GM23338 (cell line): ENCODE measurements at regions not wholly inside any gene's neighbourhood (a gene's known extent, or its start where the extent isn't known, plus 50 kb on each side); places are given as distances from the start of the nearest gene placed in this dataset.

Experiments used
- ATAC-seq: fragments of 200-7000 bp; cut with Tn5 transposase; 3 replicates; pipeline ENCODE4 v1.9.1; 2020
- DNase-seq: peaks from one replicate; pipeline ENCODE4 v3.0.0-alpha.2; 2015; ENCODE audit warnings: low spot score
- H2AFZ ChIP-seq: fragments of 200-600 bp; sonication (generic); 2 replicates; pipeline ENCODE4 v1.8.0; 2016; ENCODE audit warnings: antibody characterized with exemption, mild to moderate bottlenecking, moderate library complexity
- H3F3A ChIP-seq: fragments of 200-600 bp; sonication (generic); replicated peaks from 2 replicates; pipeline ENCODE4 v1.8.0; 2017; ENCODE audit warnings: antibody characterized with exemption, mixed run types, low read depth
- H3K27ac ChIP-seq: fragments of 200-600 bp; sonication (generic); 2 replicates; pipeline ENCODE4 v1.6.1; 2016; ENCODE audit warnings: low read depth
- H3K27me3 ChIP-seq: fragments of 200-600 bp; sonication (generic); 2 replicates; pipeline ENCODE4 v1.8.0; 2016; ENCODE audit warnings: mild to moderate bottlenecking, mixed run types, moderate library complexity; ENCODE audit not compliant: insufficient read depth
- H3K36me3 ChIP-seq: fragments of 200-600 bp; sonication (generic); 2 replicates; pipeline ENCODE4 v1.8.0; 2016; ENCODE audit warnings: mild to moderate bottlenecking; ENCODE audit not compliant: insufficient read depth
- H3K4me1 ChIP-seq: fragments of 200-600 bp; sonication (generic); 2 replicates; pipeline ENCODE4 v1.8.0; 2016; ENCODE audit warnings: mild to moderate bottlenecking, moderate library complexity; ENCODE audit not compliant: insufficient read depth
- H3K4me2 ChIP-seq: fragments of 200-600 bp; sonication (generic); 2 replicates; pipeline ENCODE4 v1.7.1; 2017; ENCODE audit warnings: mixed run types
- H3K4me3 ChIP-seq: fragments of 200-600 bp; sonication (generic); 2 replicates; pipeline ENCODE4 v1.6.1; 2016; ENCODE audit warnings: mixed run types
- H3K79me2 ChIP-seq: fragments of 200-600 bp; sonication (generic); replicated peaks from 2 replicates; pipeline ENCODE4 v1.8.0; 2017; ENCODE audit warnings: mild to moderate bottlenecking; ENCODE audit not compliant: insufficient read depth
- H3K9me2 ChIP-seq: fragments of 200-600 bp; sonication (generic); 2 replicates; pipeline ENCODE4 v1.8.0; 2017; ENCODE audit not compliant: insufficient read depth
- H4K20me1 ChIP-seq: fragments of 200-600 bp; sonication (generic); replicated peaks from 2 replicates; pipeline ENCODE4 v1.8.0; 2017; ENCODE audit warnings: mild to moderate bottlenecking; ENCODE audit not compliant: insufficient read depth
- H3K27ac Mint-ChIP-seq: 2 replicates; pipeline ENCODE4 v1.8.0; 2020; ENCODE audit warnings: inconsistent platforms, mild to moderate bottlenecking, moderate library complexity, mixed read lengths
- H3K27me3 Mint-ChIP-seq: 3 replicates; pipeline ENCODE4 v1.8.0; 2022; ENCODE audit warnings: low read depth, mild to moderate bottlenecking, moderate library complexity, mixed read lengths, inconsistent platforms; ENCODE audit not compliant: insufficient read depth, poor library complexity
- H3K36me3 Mint-ChIP-seq: 3 replicates; pipeline ENCODE4 v1.8.0; 2021; ENCODE audit warnings: low read depth, mild to moderate bottlenecking, inconsistent platforms, moderate library complexity, mixed read lengths
- H3K4me1 Mint-ChIP-seq: 3 replicates; pipeline ENCODE4 v1.8.0; 2020; ENCODE audit warnings: mild to moderate bottlenecking, inconsistent platforms, mixed read lengths
- H3K4me3 Mint-ChIP-seq: 3 replicates; pipeline ENCODE4 v1.8.0; 2021; ENCODE audit warnings: moderate library complexity, mild to moderate bottlenecking, inconsistent platforms, mixed read lengths
- H3K9me3 Mint-ChIP-seq: 3 replicates; pipeline ENCODE4 v1.8.0; 2020; ENCODE audit warnings: moderate library complexity, mild to moderate bottlenecking, inconsistent platforms, mixed read lengths
- CREB1 ChIP-seq: fragments of 250-450 bp; sonication (Bioruptor Pico); IDR thresholded peaks from 2 replicates; pipeline ENCODE4 v1.5.0; 2020; ENCODE audit warnings: low read depth, mild to moderate bottlenecking, moderate library complexity
- CTCF ChIP-seq, 2 experiments: fragments of 200-600 bp in 1 of 2; sonication (generic) in 1 of 2; conservative IDR thresholded peaks; 2 replicates each; pipeline versions ENCODE4 v1.5.1 to v1.6.1; 2016 to 2017; ENCODE audit warnings: antibody characterized with exemption in 2 of 2, low read depth in 2 of 2, mild to moderate bottlenecking in 2 of 2, moderate library complexity in 1 of 2
- ETS1 ChIP-seq: IDR thresholded peaks from 2 replicates; pipeline ENCODE4 v1.6.1; 2016; ENCODE audit warnings: antibody characterized with exemption
- EZH2 ChIP-seq: fragments of 200-600 bp; sonication (generic); IDR thresholded peaks from one replicate; pipeline ENCODE4 v1.8.0; 2017; ENCODE audit warnings: antibody characterized with exemption, mild to moderate bottlenecking, low read depth; ENCODE audit not compliant: unreplicated experiment
- JUNB ChIP-seq: IDR thresholded peaks from one replicate; pipeline ENCODE4 v1.6.1; 2016; ENCODE audit warnings: antibody characterized with exemption; ENCODE audit not compliant: unreplicated experiment
- NANOG ChIP-seq: IDR thresholded peaks from 2 replicates; pipeline ENCODE4 v1.6.1; 2016; ENCODE audit warnings: antibody characterized with exemption, borderline replicate concordance
- POLR2AphosphoS5 ChIP-seq: IDR thresholded peaks from 2 replicates; pipeline ENCODE4 v1.6.1; 2016; ENCODE audit warnings: antibody characterized with exemption, low read depth
- REST ChIP-seq: IDR thresholded peaks from one replicate; pipeline ENCODE4 v1.6.1; 2018; ENCODE audit warnings: antibody characterized with exemption; ENCODE audit not compliant: unreplicated experiment
- STAT1 ChIP-seq: IDR thresholded peaks from one replicate; pipeline ENCODE4 v1.6.1; 2016; ENCODE audit warnings: antibody characterized with exemption; ENCODE audit not compliant: unreplicated experiment
- ZNF114 ChIP-seq: fragments of 250-450 bp; sonication (Bioruptor Pico); IDR thresholded peaks from 2 replicates; pipeline ENCODE4 v1.5.0; 2020; ENCODE audit warnings: mild to moderate bottlenecking, moderate library complexity
- ZNF331 ChIP-seq: fragments of 250-450 bp; sonication (Bioruptor Pico); IDR thresholded peaks from 2 replicates; pipeline ENCODE4 v1.5.0; 2020; ENCODE audit warnings: low read depth, mild to moderate bottlenecking, moderate library complexity
- ZNF462 ChIP-seq: fragments of 250-450 bp; sonication (Bioruptor Pico); IDR thresholded peaks from 2 replicates; pipeline ENCODE4 v1.5.0; 2020; ENCODE audit warnings: mild to moderate bottlenecking, moderate library complexity

GRCh38 chr2:109049022-109049421 lies 60.0 kb upstream of the EDAR start (continued):
- TF ChIP-seq ZNF462, result no peak
- no peak for TF ChIP-seq JUNB

- H3K36me3 Mint-ChIP-seq, result no peaks in the 10 kb centered on the region
- no peaks in the 10 kb centered on the region; the same call in 2 of the 3 replicates for H3K9me3 Mint-ChIP-seq
- DNase-seq (no peak), ATAC-seq (no peak)
- H3K4me1 Mint-ChIP-seq, result no peaks in the 10 kb centered on the region
- H3K27ac ChIP-seq, result no peak overlapping the region
- no peaks in the 10 kb centered on the region for H4K20me1 ChIP-seq
- no peaks in the 10 kb centered on the region for H3K9me2 ChIP-seq
- peaks cover 3% of the 10 kb centered on the region for H3K27me3 Mint-ChIP-seq
- H3K79me2 ChIP-seq, result no peaks in the 10 kb centered on the region
- H3K4me3 Mint-ChIP-seq, result no peak overlapping the region
- no peak overlapping the region for H3K4me3 ChIP-seq
- H3K4me1 ChIP-seq, result no peaks in the 10 kb centered on the region
- H3K36me3 ChIP-seq, result no peaks in the 10 kb centered on the region; the same call in 1 of the 2 replicates
- H3K27ac Mint-ChIP-seq, result no peak overlapping the region
- no peak overlapping the region for H2AFZ ChIP-seq
- H3F3A ChIP-seq, result no peaks in the 10 kb centered on the region
- H3K27me3 ChIP-seq, result no peaks in the 10 kb centered on the region
- no peak overlapping the region for H3K4me2 ChIP-seq
- no peak for TF ChIP-seq EZH2
- no peak for TF ChIP-seq REST
- TF ChIP-seq ETS1, result no peak
- TF ChIP-seq STAT1, result no peak
- no peak for TF ChIP-seq NANOG
- TF ChIP-seq POLR2AphosphoS5, result no peak
- no peak for TF ChIP-seq ZNF114 (CRISPR knock-in tag)
- TF ChIP-seq ZNF331 (CRISPR knock-in tag), result no peak
- no peak for TF ChIP-seq CTCF (conservative IDR thresholded peaks at IDR 0.05; ENCODE audit: low read depth in 2 of 2)
- TF ChIP-seq CREB1, result no peak
Observed at GRCh38 chr2:109048163-109048562, 59.1 kb upstream of the EDAR start.
